OCI-M1 (cell line): ENCODE measurements at regions not wholly inside any gene's neighbourhood (a gene's known extent, or its start where the extent isn't known, plus 50 kb on each side); places are given as distances from the start of the nearest gene placed in this dataset.

Experiments
- DNase-seq: peaks from one replicate; lab custom pipeline; 2025; lab: John Stamatoyannopoulos, UW

- no peak for DNase-seq
Observed at GRCh38 chr11:27215471-27216269, 147.3 kb downstream of the CCDC34 start.

GRCh38 chr11:27214713-27215112 is 148.3 kb downstream of the CCDC34 start:
- no peak for DNase-seq

DNA sequence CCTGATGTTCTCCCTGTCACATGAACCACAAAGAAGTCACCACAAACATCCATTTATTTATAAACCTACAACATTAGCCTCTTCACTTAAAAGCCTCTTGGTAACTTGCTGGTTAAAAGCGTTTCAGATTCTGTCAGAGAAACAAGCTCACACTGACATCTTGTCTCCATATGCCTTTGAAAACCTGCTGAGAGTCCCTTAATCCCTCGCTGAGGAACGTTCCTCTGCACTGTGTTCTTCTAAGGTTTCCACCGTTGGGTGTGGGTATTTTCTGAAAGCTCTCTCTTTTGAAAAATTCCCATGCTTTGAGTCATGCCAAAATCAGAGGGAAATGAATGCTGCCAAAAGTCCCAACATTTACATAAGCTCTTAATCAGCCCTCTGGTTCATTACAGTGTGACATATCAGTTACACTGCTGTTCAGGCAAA is 149.8 kb downstream of the CCDC34 start:
- DNase-seq = no peak

GRCh38 chr11:27212248-27212780 is 150.7 kb downstream of the CCDC34 start:
- no peak for DNase-seq

DNA sequence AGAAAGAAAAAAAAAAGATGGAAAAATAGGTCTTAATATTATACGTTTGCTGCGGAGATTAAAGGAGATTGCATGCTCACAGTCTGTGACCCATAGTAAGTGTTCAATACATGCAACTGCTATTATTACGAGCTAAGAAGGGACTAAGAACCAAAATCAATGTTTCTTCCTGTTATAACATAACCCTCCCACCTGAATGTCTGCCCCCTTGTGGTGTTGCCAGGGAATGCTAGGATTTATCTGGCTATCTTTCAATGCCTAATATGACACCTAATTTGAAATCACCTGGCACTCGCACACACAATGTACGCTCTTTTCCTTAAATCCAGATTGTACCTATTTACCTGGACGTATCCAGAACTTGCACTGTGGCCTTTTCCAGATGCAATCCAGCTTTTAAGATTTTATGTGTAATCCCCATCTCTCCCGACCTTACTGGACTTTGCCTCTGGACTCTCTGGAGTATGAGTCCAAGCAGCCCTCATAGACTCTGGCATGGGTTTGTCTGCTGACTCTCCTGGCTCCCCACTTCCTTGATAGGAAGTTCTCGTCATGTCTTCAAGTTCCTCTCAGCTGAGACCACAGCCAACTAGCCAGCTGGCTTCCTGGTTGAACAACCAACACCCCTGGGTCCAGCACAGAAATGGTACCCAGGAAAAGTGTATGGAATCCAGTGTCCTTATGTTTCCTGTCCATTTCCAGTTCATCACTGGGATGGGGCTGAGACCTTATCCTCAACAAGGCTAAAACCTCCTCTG is 151.5 kb downstream of the CCDC34 start:
- DNase-seq = peak; percentile 42

- no peak for DNase-seq
Observed at GRCh38 chr11:27210531-27210930, 152.5 kb downstream of the CCDC34 start.

DNA sequence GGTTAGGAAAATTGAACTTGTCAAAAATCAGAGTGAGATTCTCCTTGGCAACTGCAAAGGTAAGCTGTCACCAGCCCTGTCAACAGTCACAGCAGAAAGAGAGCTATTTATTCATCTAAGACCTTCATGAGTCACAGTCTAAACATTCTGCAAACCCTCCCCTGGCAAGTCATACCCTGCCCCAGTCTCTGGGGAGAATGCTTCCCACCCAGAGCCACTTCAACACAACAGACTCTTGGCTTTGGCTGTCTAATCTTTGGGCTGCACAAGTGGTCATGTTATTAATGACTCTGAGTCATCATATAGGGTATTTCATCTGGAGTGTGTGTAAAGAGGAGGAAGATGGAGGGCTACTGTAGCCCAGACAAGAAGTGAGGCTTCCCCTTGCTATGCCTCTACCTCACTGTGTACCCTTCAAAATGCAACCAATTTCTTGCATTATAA is 153.4 kb downstream of the CCDC34 start:
- peak; percentile 24 for DNase-seq

GRCh38 chr11:27208846-27209245 is 154.2 kb downstream of the CCDC34 start:
- DNase-seq = no peak

- DNase-seq = peak; percentile 38
Observed at GRCh38 chr11:27207025-27207650, 155.9 kb downstream of the CCDC34 start.

GRCh38 chr11:27205779-27206570 is 157.0 kb downstream of the CCDC34 start:
- DNase-seq = peak; percentile 24

DNA sequence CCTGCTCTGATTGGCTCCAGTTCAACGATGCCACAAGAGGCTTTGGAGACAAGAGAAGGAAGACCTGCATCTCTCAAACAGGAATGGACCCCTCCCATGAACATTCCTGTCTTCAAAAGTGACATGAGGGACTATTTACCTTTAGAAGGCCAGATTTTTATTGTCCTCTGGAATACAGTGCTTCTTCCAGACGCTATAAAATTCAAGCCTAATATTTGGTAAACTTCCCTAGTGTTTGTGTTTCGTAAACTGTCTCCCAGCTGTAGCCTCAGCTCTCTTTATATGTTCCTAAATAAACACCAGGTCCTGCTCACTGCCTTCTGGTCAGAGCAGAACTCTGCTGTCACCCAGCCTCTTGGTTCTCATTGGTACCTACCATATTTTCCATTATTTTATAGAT is 157.8 kb downstream of the CCDC34 start:
- no peak for DNase-seq

GRCh38 chr11:27204529-27204928 is 158.5 kb downstream of the CCDC34 start:
- DNase-seq = no peak

GRCh38 chr11:27203077-27203647 is 159.9 kb downstream of the CCDC34 start:
- DNase-seq = no peak

DNA sequence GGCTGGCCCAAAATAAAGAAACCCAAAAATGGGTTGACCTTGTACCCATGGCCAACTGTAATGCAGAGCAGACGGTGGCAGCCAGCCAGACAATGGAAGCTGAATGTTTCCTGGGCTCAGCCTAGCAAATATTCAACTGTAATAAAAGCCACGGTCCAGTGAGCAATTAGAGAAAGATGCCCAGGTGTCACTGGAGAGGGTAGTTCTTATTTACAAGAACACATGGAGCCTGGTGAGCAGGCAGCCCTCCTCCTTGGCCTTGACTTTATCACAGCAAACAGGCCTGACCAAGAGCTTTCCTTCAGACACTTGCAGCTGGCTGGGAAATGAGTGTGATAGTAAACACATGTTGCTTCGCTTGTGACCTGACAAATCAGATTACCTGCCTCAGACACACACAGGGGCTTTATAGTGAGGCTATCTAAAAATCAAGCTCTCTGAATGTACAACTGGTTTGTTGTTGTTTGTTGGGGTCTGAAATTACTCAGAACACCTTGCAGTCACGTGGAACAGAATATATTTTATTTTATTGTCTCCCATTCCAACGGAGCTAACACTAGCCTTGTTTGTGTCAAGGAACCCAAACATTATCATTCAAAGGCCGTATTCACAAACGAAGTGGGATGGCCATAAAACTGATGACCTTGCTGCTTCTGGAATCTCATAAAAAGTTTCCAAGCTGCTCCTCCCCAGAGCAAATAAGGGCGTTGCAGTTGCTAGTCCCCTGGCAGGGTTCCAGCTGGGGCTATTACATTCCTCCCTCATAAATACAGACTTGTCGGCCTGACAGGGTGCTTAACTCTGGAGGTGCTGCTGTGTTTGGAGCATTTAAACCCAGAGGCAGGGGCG is 161.1 kb downstream of the BBOX1 start:
- peak; percentile 52 for DNase-seq

GRCh38 chr11:27200779-27201453 is 160.3 kb downstream of the BBOX1 start:
- DNase-seq = no peak

GRCh38 chr11:27196203-27196897 is 155.7 kb downstream of the BBOX1 start:
- DNase-seq = peak; percentile 58

DNA sequence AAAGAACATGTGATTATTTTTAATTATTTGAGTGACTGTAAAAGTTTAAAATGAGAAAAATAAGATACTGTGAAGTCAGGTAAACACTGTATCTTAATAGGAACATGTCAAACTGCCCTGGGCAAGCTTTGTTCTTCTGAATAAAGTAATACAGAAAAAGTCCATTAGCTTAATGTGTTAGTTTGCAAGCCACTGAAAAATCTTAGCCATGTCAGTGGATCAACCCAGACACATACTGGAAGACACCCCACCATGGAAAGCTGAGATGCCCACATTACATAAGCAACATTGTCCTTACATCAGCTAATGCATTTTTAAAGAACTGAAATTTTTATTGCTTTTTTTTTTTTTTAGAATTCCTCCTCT is 155.2 kb downstream of the BBOX1 start:
- no peak for DNase-seq

- DNase-seq = no peak
Observed at GRCh38 chr11:27194976-27195375, 154.4 kb downstream of the BBOX1 start.
